ENCODE measurements at regions not wholly inside any gene's neighbourhood (a gene's known extent, or its start where the extent isn't known, plus 50 kb on each side); places are given as distances from the start of the nearest gene placed in this dataset.
A peak's percentile ranks its signal among the peaks of the same experiment; 100 is the strongest.

DNA sequence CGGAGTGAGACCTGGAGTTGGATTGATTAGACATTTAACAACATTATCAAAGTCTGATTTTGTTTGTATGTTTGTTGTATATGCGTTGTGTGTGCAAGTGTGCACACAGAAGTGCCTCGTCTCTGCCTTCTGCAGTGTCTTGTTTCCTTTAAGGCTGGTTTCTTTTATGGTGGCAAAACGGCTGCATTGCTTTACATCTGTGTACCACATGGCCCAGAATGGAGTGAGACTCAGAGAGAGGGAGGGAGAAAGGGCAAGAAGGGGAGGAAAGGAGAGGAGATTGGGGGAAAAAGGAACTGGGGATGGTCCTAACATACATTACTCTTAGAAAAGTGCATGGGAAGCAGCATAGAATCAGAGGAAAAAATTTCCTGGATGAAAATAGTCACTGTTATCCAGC lies 99.7 kb upstream of the WLS start:
- DNase-seq (ENCODE audit: low read depth in 4 of 4, low spot score in 3 of 4) = no peak

DNA sequence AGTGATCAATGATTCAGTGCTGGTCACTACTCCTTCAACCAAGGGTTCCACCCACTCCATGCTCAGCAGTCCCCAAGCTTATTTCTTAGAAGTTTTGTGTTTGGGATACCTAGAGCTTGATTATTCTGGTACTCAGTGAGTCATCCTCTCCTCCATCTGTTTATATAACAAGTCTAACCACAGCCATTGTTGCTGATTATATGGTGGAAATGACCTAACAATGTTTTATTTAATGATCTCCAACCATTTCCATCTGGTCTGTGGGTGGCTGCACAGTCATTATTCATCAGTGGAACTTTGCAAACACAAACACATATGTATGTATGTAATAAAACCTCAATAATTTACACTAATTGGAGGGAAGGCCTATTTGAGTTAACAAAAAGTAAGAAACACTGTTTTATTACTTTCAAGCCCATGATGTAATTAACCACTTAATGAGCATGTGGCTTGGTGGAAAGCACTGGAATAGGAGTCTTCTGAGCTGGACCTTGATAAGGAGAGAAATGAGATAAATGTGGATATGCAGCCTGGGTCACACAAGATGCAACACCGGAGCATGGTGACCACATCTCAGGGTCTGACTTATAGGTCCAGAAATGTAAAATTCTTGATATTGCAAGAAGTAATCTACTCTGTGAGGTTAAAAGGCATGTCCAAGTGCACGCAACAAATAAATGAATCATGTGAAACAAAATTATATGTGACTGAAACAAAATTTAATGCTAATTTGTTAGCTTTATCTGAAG lies 99.0 kb upstream of the WLS start:
- no peak for DNase-seq (ENCODE audit: low read depth in 4 of 4, low spot score in 3 of 4)

GRCh38 chr1:68330391-68330790 lies 98.1 kb upstream of the WLS start:
- DNase-seq (ENCODE audit: low read depth in 4 of 4, low spot score in 3 of 4) = no peak

DNA sequence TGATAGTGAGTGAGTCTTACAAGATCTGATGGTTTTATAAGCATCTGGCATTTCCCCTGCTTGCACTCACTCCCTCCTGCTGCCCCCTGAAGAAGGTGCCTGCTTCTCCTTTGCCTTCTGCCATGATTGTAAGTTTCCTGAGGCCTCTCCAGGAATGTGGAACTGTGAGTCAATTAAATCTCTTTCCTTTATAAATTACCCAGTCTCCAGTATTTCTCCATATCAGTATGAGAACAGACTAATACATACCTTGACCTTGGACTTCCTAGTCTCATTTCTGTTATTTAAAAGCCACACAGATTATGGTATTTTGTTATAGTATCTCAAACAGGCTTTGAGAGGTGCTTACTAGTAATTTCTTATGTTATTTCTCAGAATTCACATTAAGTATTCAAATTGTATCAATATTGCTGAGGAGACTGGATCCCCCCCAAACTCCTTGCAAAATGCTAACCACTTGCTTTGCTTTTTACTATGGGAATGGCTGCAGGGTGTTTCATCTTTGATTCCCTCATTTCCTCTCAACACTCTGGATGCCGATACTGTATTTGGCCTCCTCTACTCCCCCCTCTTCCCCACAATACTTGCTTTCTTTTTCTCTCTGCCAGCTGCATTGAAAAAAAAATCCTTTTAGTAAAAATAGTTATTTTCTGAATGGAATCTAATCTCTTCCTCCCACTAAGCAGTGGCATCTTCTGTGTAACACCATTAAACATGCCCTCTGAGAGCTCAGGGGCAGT lies 96.9 kb upstream of the WLS start:
- DNase-seq (ENCODE audit: low read depth in 4 of 4, low spot score in 3 of 4) = no peak

DNA sequence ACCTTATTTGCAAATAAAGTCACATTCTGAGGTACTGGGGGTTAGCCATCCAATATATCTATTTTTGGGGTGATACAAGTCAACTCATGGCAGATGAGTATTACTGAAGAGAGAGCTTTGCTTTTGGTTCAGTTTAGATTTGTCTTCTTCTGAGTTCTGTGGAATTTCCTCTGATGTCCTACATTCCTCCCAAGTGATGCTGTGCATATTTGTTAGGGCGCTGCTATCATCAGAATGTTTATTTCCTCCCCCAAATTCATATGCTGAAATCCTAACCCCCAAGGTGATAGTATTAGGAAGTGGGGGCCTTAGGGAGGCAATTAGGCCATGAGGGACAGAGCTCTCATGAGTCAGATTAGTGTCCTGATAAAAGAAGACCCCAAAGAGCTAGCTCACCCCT lies 96.2 kb upstream of the WLS start:
- no peak for DNase-seq (ENCODE audit: low read depth in 4 of 4, low spot score in 3 of 4)

DNA sequence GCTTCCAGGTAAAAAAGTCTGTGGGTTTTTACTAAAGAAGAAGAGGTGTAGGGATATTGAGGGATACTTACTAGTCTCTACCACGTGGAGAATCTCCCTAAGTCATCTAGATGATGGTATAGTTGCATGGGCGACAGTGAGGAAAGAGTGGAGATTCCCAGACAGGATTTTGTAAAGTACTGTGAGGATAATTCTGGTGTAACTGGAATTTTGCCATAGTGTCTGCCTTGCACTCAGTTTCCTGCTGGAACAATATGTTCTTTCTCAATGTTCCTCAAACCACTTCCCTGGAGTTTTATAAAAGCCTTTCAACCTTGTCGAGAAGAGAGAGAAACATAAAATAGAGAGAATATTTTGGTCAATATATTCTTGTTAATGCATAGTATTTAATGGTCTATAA lies 95.1 kb upstream of the WLS start:
- no peak for DNase-seq (ENCODE audit: low read depth in 4 of 4, low spot score in 3 of 4)

GRCh38 chr1:68326481-68326880 lies 94.2 kb upstream of the WLS start:
- no peak for DNase-seq (ENCODE audit: low read depth in 4 of 4, low spot score in 3 of 4)

DNA sequence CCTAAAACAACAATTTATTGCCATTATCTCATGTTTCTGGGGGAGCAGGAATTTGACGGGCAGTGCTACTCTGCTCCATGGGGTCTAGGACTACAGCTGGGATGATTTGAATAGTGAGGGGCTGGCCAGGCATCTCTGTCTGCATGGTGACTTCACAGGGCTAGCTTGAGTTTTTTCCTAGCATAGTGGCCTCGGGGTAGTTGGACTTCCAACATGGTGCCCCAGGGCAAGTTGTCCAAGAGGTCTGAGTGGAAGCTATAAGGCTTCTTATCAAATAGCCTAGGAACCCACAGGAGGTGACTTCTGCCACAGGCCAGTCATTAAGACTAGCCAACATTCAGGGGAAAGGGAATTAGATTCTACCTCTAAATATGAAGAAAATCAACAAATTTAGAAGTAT lies 92.0 kb upstream of the WLS start:
- no peak for DNase-seq (ENCODE audit: low read depth in 4 of 4, low spot score in 3 of 4)

DNA sequence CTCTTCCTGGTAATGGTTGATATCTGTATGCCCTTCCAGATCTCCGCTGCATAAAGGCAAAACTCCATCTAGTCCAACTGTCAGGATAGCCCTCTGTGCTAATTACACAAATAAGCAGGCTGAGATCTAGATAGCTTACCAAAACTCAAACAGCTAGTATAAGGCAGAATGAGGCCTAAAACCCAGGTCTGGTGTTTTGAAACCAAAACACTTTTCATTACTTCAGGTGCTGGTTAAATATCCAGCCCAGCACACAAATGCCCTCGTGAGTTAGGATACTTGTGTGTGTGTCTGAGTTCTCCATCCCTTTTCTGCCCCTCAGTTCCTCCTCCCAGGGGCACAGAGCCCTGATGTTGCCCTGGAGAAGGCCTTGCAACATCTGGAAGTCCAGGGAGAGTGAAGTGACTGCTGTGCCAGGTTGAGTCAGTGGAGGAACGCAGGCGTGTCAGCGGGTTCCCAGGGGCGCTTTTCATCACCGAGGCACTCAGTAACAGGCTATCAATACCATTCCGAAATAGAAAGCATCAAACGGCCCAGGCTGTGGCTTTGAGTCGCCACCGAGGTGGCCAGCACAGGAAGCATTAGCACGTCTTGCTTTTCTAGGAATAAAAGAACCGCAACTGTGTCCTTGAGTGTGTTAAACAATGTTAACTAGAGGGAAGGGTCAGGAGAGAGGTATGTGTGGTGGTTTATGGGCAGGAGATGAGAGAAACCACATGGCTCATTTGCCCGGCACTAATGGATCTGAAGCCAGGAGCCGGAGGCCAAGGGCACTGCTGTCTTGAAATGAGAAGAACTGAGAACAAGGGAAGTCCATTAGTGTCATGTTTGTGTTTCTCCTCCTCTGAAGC lies 90.7 kb upstream of the WLS start:
- DNase-seq (ENCODE audit: low read depth in 4 of 4, low spot score in 3 of 4) = no peak

- no peak for DNase-seq (ENCODE audit: low read depth in 4 of 4, low spot score in 3 of 4)
Observed at GRCh38 chr1:68322096-68322495, 89.8 kb upstream of the WLS start.

DNA sequence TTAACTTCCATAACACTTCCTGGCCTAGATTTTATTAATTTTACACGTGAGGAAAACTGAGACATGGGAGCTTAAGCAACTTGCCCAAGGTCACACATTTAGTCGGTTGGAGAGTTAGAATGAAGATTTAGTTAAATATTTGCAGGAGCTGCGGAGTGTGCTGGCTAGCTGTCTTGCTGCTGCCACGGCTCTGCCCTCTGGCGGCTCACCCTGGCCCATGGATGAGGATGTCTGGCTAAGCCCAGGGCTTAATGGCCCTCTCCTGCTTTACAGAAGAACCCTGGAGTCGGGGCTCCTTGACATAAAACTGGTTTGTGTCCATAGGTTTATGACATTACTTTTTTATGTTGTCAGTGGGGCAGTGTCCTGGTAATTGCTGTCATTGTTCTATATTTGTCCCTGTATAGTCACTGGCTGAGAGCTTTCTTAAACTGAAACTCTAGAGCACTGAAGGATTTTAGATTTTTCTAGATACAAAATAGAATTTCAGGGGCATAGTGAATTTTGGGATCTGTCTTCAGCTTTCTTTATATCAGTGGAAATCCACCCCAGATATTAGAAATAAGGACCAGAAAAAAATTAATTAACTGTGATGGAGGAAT lies 88.9 kb upstream of the WLS start:
- DNase-seq (ENCODE audit: low read depth in 4 of 4, low spot score in 3 of 4) = peak in 3 of 4 donors; percentile 20 to 40 (median 26)

- no peak for DNase-seq (ENCODE audit: low read depth in 4 of 4, low spot score in 3 of 4)
Observed at GRCh38 chr1:68320349-68320748, 88.0 kb upstream of the WLS start.

GRCh38 chr1:68319907-68320306 lies 87.6 kb upstream of the WLS start:
- DNase-seq (ENCODE audit: low read depth in 4 of 4, low spot score in 3 of 4) = no peak

DNA sequence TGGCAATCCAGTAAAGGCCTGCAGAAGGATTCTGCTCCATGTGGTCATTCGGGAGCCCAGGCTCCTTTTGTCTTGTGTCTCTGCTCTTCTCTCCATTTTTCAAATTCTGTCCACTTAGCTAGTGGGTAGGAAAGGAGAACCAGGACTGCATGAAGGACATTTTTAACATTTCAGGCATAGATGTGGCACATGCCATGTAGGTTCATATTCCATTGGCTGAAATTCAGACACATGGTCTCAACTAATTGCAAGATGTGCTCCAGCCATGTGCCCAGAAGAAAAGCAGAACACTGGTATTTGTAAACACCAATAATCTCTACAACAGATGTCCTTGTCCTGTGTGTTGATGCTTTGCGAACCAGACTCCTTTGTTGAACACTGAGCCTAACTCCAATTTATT lies 85.2 kb upstream of the WLS start:
- no peak for DNase-seq (ENCODE audit: low read depth in 4 of 4, low spot score in 3 of 4)

GRCh38 chr1:68314151-68314780 lies 81.9 kb upstream of the WLS start:
- no peak for DNase-seq (ENCODE audit: low read depth in 4 of 4, low spot score in 3 of 4)

GRCh38 chr1:68313735-68314134 lies 81.4 kb upstream of the WLS start:
- DNase-seq (ENCODE audit: low read depth in 4 of 4, low spot score in 3 of 4) = no peak

GRCh38 chr1:68308034-68308433 lies 75.7 kb upstream of the WLS start:
- no peak for DNase-seq (ENCODE audit: low read depth in 4 of 4, low spot score in 3 of 4)

DNA sequence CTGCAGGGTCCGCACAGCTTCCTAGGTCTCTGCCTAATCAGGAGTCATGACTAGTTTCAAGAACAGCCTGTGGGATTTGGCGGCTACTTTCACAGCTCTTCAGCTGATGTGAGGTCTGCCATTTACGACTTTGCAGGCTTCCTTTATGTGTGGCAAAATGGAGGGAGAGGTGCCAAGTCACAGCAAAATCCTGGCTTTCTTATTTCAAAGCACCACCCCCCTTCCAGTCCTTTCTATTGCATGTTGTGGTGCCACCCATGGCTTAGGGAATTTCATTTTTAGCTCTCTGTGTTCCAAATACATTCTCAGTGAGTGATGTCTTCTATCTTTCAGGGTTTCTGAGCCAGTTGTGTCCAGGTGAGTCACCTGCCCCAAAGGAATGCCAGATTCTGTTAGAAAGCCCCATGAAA lies 75.1 kb upstream of the WLS start:
- no peak for DNase-seq (ENCODE audit: low read depth in 4 of 4, low spot score in 3 of 4)

DNA sequence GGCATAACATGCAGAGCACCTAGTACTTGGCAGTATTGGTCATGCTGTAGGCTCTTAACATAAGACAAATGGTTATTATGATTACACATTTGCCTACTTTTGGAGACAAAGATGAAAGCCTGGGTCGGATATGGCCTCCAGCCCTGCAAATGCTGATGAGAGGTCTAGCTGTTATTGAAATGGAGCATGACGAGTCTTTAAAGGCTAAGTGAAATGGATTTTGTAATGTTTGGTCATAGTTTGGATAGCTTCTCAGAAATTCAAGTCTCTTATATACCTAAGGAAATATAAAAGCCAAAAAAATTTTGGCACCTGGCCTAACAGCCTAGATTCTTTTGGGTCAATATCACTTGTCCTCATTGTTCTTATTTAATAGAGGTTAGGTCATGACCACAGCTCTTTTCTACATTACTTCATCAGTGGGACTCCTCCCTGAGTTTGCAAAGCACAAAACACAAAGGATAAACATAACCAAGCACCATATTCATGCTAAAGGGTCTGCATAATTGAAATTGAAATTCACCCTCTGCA lies 69.2 kb upstream of the WLS start:
- DNase-seq (ENCODE audit: low read depth in 4 of 4, low spot score in 3 of 4) = no peak

- no peak for DNase-seq (ENCODE audit: low read depth in 4 of 4, low spot score in 3 of 4)
Observed at GRCh38 chr1:68294367-68295066, 62.2 kb upstream of the WLS start.

Measured in left renal pelvis (tissue), 4 donors.